Activated CD8-positive, alpha-beta T cell treated with anti-CD3 and anti-CD28 coated beads for 36 hours (primary cell): ENCODE measurements at regions not wholly inside any gene's neighbourhood (a gene's known extent, or its start where the extent isn't known, plus 50 kb on each side); places are given as distances from the start of the nearest gene placed in this dataset.

ENCODE experiments used
- ATAC-seq: fragments of 200-7000 bp; cut with Tn5 transposase; one replicate; pipeline ENCODE4 v1.10.0; 2021; ENCODE audit warnings: mild to moderate bottlenecking, moderate library complexity
- CTCF ChIA-PET: fragments of 350-600 bp; sonication (Branson Sonifier 250); formaldehyde crosslinking; loops from one replicate; lab custom pipeline; 2021; ENCODE audit warnings: antibody characterized with exemption; lab: Charles Lee
- POLR2A ChIA-PET: fragments of 350-600 bp; sonication (Branson Sonifier 250); formaldehyde crosslinking; loops from one replicate; lab custom pipeline; 2021; ENCODE audit warnings: antibody characterized with exemption; lab: Charles Lee
- DNase-seq: peaks from one replicate; pipeline ENCODE4 v3.0.0-alpha.2; 2020
- H3K27ac Mint-ChIP-seq: one replicate; pipeline ENCODE4 v1.8.0; 2021; ENCODE audit warnings: mild to moderate bottlenecking, mixed read lengths
- H3K27me3 Mint-ChIP-seq: one replicate; pipeline ENCODE4 v1.8.0; 2021; ENCODE audit warnings: mixed read lengths
- H3K36me3 Mint-ChIP-seq: one replicate; pipeline ENCODE4 v1.8.0; 2021; ENCODE audit warnings: low read depth, mixed read lengths
- H3K4me1 Mint-ChIP-seq: one replicate; pipeline ENCODE4 v1.8.0; 2021; ENCODE audit warnings: low read depth, mixed read lengths
- H3K4me3 Mint-ChIP-seq: one replicate; pipeline ENCODE4 v1.8.0; 2021; ENCODE audit warnings: mild to moderate bottlenecking, moderate library complexity, mixed read lengths
- H3K9me3 Mint-ChIP-seq: one replicate; pipeline ENCODE4 v1.8.0; 2021; ENCODE audit warnings: mixed read lengths
- intact Hi-C: fragments of 100-400 bp; cut with micrococcal nuclease; formaldehyde crosslinking; loops from one replicate; pipeline ENCODE4 v1.10.0; 2022
- TF ChIP-seq, protein P1 (sequence below): fragments of 200-600 bp; IDR thresholded peaks from one replicate; pipeline ENCODE4 v1.8.0; 2022; ENCODE audit warnings: antibody characterized with exemption, mild to moderate bottlenecking

DNA sequence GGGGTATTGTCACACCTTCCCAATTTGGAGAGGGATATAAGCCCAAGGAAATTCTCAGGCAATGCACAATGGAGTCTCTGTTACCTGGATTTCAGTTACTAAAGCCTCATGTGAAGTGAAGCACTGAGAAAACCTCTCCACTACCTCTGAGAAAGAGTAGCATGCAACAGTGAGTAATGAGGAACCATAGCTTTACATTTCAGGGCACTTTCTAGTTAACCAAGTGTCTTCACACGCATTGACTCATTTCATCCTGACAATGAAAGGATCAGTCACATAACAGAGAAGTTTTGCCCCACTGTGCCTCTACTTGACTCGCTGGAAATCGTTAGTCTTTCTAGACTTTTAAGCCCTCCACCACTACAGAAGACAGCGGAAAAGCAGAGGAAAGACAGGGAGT lies 86.2 kb upstream of the ARID1B start:
- Mint-ChIP-seq H3K9me3 (no peaks in the 10 kb centered on the region), H3K4me3 (no peak overlapping the region), H3K36me3 (no peaks in the 10 kb centered on the region), H3K27me3 (no peaks in the 10 kb centered on the region), H3K27ac (no peak overlapping the region), H3K4me1 (peaks cover 14% of the 10 kb centered on the region)
- TF ChIP-seq, protein P1, sequence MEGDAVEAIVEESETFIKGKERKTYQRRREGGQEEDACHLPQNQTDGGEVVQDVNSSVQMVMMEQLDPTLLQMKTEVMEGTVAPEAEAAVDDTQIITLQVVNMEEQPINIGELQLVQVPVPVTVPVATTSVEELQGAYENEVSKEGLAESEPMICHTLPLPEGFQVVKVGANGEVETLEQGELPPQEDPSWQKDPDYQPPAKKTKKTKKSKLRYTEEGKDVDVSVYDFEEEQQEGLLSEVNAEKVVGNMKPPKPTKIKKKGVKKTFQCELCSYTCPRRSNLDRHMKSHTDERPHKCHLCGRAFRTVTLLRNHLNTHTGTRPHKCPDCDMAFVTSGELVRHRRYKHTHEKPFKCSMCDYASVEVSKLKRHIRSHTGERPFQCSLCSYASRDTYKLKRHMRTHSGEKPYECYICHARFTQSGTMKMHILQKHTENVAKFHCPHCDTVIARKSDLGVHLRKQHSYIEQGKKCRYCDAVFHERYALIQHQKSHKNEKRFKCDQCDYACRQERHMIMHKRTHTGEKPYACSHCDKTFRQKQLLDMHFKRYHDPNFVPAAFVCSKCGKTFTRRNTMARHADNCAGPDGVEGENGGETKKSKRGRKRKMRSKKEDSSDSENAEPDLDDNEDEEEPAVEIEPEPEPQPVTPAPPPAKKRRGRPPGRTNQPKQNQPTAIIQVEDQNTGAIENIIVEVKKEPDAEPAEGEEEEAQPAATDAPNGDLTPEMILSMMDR = no peak
- no peak for DNase-seq
- ChIA-PET POLR2A (interaction anchor here (1.0 kb wide), 1 partner anchor 88 kb away, joined by 3 read pairs; no protein-coding TSS in a partner anchor), CTCF (no interaction called here)
- intact Hi-C loops = no loop called here
- no peak for ATAC-seq

DNA sequence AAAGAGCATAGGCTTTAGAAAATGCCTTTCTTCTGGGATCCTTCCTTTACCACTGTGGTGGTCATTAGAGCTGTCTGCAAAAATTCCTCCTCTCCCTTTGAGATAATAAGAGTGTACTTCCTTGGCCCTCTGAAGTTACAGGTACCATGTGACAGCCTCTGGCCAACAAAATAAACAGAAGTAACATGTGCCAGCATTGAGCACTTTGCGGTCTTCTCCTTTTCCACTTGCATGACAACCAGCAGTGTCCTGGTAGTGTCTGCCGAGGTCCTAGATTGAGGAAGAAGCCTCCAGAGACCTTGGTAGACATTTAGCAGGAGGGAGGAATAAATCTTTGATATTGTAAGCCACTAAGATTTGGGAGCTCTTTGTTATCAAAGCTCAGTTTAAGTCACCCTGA lies 87.5 kb upstream of the ARID1B start:
- Mint-ChIP-seq H3K36me3 (no peaks in the 10 kb centered on the region), H3K4me3 (no peak overlapping the region), H3K27me3 (no peaks in the 10 kb centered on the region), H3K4me1 (peaks cover 20% of the 10 kb centered on the region), H3K27ac (no peak overlapping the region), H3K9me3 (no peaks in the 10 kb centered on the region)
- no peak for DNase-seq
- TF ChIP-seq, protein P1 = no peak
- intact Hi-C loops = no loop called here
- no peak for ATAC-seq
- POLR2A ChIA-PET = interaction anchor here (1.8 kb wide), 1 partner anchor 89 kb away, joined by 5 read pairs; the partner anchor contains the start of gene ARID1B
- CTCF ChIA-PET = no interaction called here

DNA sequence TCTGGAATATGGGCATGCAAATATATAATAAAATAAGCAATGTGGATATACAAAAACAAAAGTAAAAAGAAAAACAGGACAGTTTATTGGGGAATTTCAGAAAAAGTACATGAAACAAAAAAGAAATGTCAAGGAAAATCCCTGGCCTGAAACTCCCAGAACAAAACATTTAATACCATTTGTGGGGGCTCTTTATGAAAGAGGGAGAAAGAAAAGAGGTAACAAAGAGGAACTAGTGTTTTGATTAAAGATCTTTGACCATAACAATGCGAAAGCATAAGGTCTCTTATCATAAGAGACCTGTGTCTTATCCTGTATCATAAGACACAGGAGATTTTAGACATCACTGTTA lies 88.6 kb upstream of the ARID1B start:
- no peaks in the 10 kb centered on the region for H3K27me3 Mint-ChIP-seq
- no peak for ATAC-seq
- H3K4me1 Mint-ChIP-seq = peaks cover 20% of the 10 kb centered on the region
- CTCF ChIA-PET = interaction anchor here (0.5 kb wide), 1 partner anchor 52 kb away, joined by 3 read pairs; no protein-coding TSS in a partner anchor
- no peak for DNase-seq
- no peak overlapping the region for H3K27ac Mint-ChIP-seq
- no peaks in the 10 kb centered on the region for H3K9me3 Mint-ChIP-seq
- H3K4me3 Mint-ChIP-seq = no peak overlapping the region
- POLR2A ChIA-PET = interaction anchor here (1.8 kb wide), 1 partner anchor 90 kb away, joined by 5 read pairs; the partner anchor contains the start of gene ARID1B
- H3K36me3 Mint-ChIP-seq = no peaks in the 10 kb centered on the region
- TF ChIP-seq, protein P1 = no peak
- intact Hi-C loops = no loop called here

DNA sequence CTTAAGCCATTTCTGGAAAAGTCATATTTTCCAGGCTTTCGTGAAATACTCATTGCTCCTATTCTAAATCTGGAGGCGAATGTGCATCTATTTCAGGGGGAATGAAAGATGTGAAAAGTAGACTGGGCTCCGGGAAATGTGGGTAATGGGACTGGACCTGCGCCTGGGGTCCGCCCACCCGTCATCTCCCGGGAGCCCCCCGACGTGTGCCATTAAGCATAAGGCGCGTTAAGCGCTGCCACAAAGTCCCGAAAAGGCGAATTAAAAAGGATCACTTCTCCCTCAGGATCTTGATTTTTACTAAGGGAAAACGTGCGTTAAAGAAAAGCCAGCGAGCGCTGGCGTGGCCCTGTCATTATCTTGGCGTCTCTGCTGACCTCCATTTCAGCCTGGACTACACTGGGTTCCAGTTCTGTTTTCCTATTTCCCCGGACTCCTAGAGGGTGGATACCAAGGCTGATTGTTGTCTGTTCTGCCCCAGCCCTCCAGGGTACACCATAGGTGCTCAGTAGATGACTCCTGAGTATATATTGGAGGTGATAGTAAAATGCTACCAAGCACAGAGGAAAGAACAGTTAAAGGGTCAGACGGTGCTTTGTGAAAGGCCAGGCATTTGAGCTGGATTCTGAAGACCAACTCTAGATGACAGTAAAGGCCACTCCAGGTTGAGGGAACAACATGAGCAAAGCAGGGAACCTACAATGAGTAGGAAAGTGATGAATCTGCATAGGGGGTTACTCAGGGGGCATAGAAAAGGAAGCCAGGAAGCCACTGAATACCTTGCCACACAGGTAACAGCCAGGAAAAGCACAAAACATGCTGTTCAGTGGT lies 89.2 kb upstream of the ARID1B start:
- intact Hi-C loops = loop anchor here (2.0 kb wide), 1 partner anchor 89 kb away; the partner anchor contains the start of gene ARID1B
- TF ChIP-seq, protein P1 = no peak
- peaks cover 20% of the 10 kb centered on the region for H3K4me1 Mint-ChIP-seq
- H3K36me3 Mint-ChIP-seq = no peaks in the 10 kb centered on the region
- no peak for ATAC-seq
- DNase-seq = peak; percentile 3
- no peaks in the 10 kb centered on the region for H3K9me3 Mint-ChIP-seq
- H3K27me3 Mint-ChIP-seq = no peaks in the 10 kb centered on the region
- ChIA-PET CTCF (no interaction called here), POLR2A (interaction anchor here (0.9 to 1.8 kb wide), 2 partner anchors 90 to 326 kb away, joined by 3 to 5 read pairs; partner anchors contain the start of gene ARID1B)
- H3K27ac Mint-ChIP-seq = peak overlapping the region; percentile 58
- H3K4me3 Mint-ChIP-seq = peak overlapping the region; percentile 40
